AG04449 (cell line): ENCODE measurements at regions not wholly inside any gene's neighbourhood (a gene's known extent, or its start where the extent isn't known, plus 50 kb on each side); places are given as distances from the start of the nearest gene placed in this dataset.

Experiments
- CTCF ChIA-PET: fragments of 350-600 bp; formaldehyde crosslinking; extraction: SDS; loops from one replicate; lab custom pipeline; 2021; ENCODE audit warnings: antibody characterized with exemption; lab: Yijun Ruan, JAX
- POLR2A ChIA-PET: fragments of 400-600, 350-600 bp; formaldehyde crosslinking; extraction: SDS; loops from one replicate; lab custom pipeline; 2020; ENCODE audit warnings: antibody characterized with exemption, inconsistent platforms; lab: Yijun Ruan, JAX
- DNase-seq: peaks from one replicate; pipeline ENCODE4 v3.0.0-alpha.2; 2010; ENCODE audit warnings: low read depth, low spot score
- H3K4me3 ChIP-seq: 2 replicates; pipeline ENCODE4 v1.5.1; 2011; ENCODE audit warnings: low read depth, mild to moderate bottlenecking, control low read depth, low read length
- CTCF ChIP-seq: IDR thresholded peaks from one replicate; pipeline ENCODE4 v1.5.1; 2011; ENCODE audit warnings: mild to moderate bottlenecking, moderate library complexity, low read length, control low read depth, inconsistent platforms; ENCODE audit not compliant: insufficient read depth; ENCODE audit errors: missing control alignments

GRCh38 chr15:60191016-60191415 is 186.9 kb downstream of the FOXB1 start:
- ChIA-PET POLR2A (no interaction called here), CTCF (no interaction called here)
- H3K4me3 ChIP-seq = no peak overlapping the region

GRCh38 chr15:60191821-60192220 is 187.7 kb downstream of the FOXB1 start:
- ChIA-PET POLR2A (no interaction called here), CTCF (interaction anchor here (2.1 kb wide), 1 partner anchor 11 kb away, joined by 12 read pairs; no protein-coding TSS in a partner anchor)
- TF ChIP-seq CTCF = no peak
- DNase-seq = no peak
- H3K4me3 ChIP-seq = no peak overlapping the region

More at GRCh38 chr15:60191016-60191415, 186.9 kb downstream of the FOXB1 start:
- DNase-seq = no peak
- no peak for TF ChIP-seq CTCF

DNA sequence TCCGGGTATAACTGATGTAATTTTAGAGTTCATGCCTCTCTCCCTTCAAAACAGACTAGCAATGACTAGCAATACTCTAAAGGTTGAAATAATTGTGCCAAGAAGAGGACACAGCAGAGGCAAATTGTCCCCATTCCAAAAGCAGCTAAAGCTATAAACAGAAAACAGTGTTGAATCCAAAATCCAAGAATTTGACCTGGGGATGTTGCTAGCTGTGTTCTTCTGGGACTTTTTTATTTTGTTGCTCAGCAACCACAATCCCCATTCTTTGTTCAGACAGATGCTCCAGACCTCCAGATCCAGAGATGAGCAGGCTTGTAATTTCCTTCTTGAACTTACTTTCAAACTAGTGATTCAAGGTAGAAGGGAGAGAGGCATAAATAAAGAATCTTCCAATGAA is 191.5 kb downstream of the FOXB1 start:
- ChIA-PET POLR2A (no interaction called here), CTCF (interaction anchor here (1.5 kb wide), 1 partner anchor 15 kb away, joined by 4 read pairs; no protein-coding TSS in a partner anchor)
- no peak for TF ChIP-seq CTCF
- no peak for DNase-seq
- H3K4me3 ChIP-seq = no peak overlapping the region

- ChIA-PET CTCF (no interaction called here), POLR2A (no interaction called here)
- DNase-seq = no peak
- TF ChIP-seq CTCF = no peak
- no peak overlapping the region for H3K4me3 ChIP-seq
Measured at GRCh38 chr15:60204131-60204885, 193.5 kb downstream of the ANXA2 start.

GRCh38 chr15:60208709-60209108 is 189.1 kb downstream of the ANXA2 start:
- no peak overlapping the region for H3K4me3 ChIP-seq
- POLR2A ChIA-PET = no interaction called here
- no peak for TF ChIP-seq CTCF
- CTCF ChIA-PET = no interaction called here
- DNase-seq = no peak

DNA sequence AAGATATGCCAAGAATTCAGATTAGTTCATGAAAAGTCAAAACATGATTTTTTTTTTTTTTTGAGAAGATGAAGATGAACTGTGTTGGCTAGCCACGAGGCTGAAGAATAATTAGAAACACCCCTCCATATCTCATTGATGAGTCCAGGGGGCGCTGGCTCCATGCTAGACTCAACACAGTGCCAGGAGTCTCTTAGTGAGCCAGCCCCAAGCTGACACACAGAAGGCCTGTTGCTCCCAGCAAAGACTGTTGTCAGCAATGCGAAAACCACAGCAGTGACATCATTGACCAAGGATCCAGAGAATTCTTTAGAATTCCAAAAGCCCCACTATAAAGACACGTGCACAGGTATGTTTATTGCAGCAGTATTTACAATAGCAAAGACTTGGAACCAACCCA is 185.2 kb downstream of the ANXA2 start:
- H3K4me3 ChIP-seq = no peak overlapping the region
- POLR2A ChIA-PET = no interaction called here
- CTCF ChIA-PET = interaction anchor here (1.2 to 1.3 kb wide), 2 partner anchors 114 to 488 kb away, joined by 3 to 5 read pairs; no protein-coding TSS in a partner anchor
- TF ChIP-seq CTCF = no peak
- DNase-seq = no peak
